ENCODE measurements at regions not wholly inside any gene's neighbourhood (a gene's known extent, or its start where the extent isn't known, plus 50 kb on each side); places are given as distances from the start of the nearest gene placed in this dataset.

DNA sequence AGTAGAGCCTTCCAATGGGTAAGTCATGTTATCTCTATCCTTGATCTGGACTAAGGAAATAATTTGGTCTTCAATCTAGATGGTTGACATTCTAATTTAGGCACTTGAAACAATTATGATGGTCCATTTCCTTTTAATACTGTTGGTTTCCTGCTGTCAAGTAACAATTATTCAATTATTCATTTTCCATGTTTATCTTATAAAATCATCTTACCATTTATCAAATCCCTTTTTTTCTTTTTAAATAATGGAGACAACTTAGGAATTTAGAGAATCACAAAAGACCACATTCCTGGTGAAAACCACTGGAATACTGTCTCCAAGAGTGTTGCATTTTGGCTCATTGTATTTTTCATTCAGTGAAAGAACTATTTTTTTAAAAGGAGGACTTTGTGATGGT lies 148.7 kb upstream of the CTSO start:
- no peak for DNase-seq (ENCODE audit: low spot score)
- TF ChIP-seq CTCF (IDR thresholded peaks at IDR 0.05; ENCODE audit: borderline replicate concordance, control extremely low read depth, extremely low read depth, insufficient read depth, missing control alignments) = no peak
- in situ Hi-C loops (cut with MboI; ENCODE audit: low sequenced_read_pairs, unreplicated experiment) = no loop called here

DNA sequence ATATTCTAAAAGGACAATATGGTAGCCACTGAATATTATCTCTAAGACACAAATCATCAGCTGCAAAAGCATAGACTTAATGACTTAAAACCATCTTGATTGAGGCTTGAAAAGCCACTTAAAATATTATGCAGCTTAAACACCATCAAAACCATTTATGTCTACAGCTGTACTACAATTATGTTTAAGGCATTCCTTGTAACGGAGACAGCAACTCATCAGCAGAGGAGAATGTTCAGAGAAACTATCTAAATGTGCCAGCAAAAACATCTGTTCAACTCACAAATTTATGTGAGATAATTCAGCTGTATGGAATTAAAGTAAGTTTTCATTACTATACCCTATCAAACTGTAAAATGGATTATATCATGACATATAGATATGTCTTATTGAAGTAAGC lies 147.9 kb upstream of the CTSO start:
- no peak for TF ChIP-seq CTCF (IDR thresholded peaks at IDR 0.05; ENCODE audit: borderline replicate concordance, control extremely low read depth, extremely low read depth, insufficient read depth, missing control alignments)
- in situ Hi-C loops (cut with MboI; ENCODE audit: low sequenced_read_pairs, unreplicated experiment) = no loop called here
- DNase-seq (ENCODE audit: low spot score) = no peak

GRCh38 chr4:156100651-156101050 lies 147.0 kb upstream of the CTSO start:
- no peak for TF ChIP-seq CTCF (IDR thresholded peaks at IDR 0.05; ENCODE audit: borderline replicate concordance, control extremely low read depth, extremely low read depth, insufficient read depth, missing control alignments)
- DNase-seq (ENCODE audit: low spot score) = no peak
- in situ Hi-C loops (cut with MboI; ENCODE audit: low sequenced_read_pairs, unreplicated experiment) = no loop called here

- no peak for DNase-seq (ENCODE audit: low spot score)
- TF ChIP-seq CTCF (IDR thresholded peaks at IDR 0.05; ENCODE audit: borderline replicate concordance, control extremely low read depth, extremely low read depth, insufficient read depth, missing control alignments) = no peak
- in situ Hi-C loops (cut with MboI; ENCODE audit: low sequenced_read_pairs, unreplicated experiment) = no loop called here
Measured at GRCh38 chr4:156098805-156099204, 145.1 kb upstream of the CTSO start.

DNA sequence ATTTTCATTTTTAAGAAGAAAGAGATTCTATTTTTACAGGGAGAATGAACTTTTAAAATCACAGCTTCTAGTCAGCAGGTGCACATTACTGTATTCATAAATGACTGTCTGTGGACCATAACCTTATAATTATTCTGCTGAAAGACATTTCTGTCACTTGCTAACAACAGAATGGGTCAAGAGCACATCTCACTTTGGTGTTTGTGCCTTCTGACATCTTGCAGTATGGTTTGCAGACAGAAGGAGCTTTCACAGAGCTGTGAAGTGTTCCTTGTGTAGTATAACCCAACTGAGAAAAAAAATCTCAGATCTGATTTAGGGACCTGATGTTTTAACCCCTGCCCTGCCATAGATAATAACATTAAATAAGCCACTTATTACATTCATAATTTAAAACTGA lies 131.4 kb upstream of the CTSO start:
- in situ Hi-C loops (cut with MboI; ENCODE audit: low sequenced_read_pairs, unreplicated experiment) = no loop called here
- no peak for DNase-seq (ENCODE audit: low spot score)

GRCh38 chr4:156084373-156084772 lies 130.7 kb upstream of the CTSO start:
- in situ Hi-C loops (cut with MboI; ENCODE audit: low sequenced_read_pairs, unreplicated experiment) = no loop called here
- no peak for DNase-seq (ENCODE audit: low spot score)
- no peak for TF ChIP-seq CTCF (IDR thresholded peaks at IDR 0.05; ENCODE audit: borderline replicate concordance, control extremely low read depth, extremely low read depth, insufficient read depth, missing control alignments)

More for the DNA sequence above, 131.4 kb upstream of the CTSO start:
- no peak for TF ChIP-seq CTCF (IDR thresholded peaks at IDR 0.05; ENCODE audit: borderline replicate concordance, control extremely low read depth, extremely low read depth, insufficient read depth, missing control alignments)

DNA sequence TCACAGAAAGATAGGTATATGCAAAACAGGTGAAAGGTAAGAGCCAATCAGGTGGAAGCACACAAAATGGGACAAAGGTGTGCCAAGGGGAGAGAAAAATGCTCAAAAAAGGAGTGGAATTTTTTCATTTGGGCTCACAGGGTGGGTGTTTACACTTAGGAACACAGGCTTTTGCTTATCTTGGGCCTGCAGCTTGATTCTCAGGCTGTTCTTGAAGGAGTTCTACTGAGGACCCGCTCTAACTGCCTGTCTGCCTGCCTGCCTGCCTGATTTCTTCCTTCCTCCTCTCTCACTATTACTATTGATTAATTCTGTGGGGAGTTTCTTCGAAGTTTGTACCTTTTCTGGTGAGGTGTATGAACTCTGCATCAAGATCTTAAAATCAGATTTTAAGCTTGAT lies 120.3 kb upstream of the CTSO start:
- TF ChIP-seq CTCF (IDR thresholded peaks at IDR 0.05; ENCODE audit: borderline replicate concordance, control extremely low read depth, extremely low read depth, insufficient read depth, missing control alignments) = no peak
- in situ Hi-C loops (cut with MboI; ENCODE audit: low sequenced_read_pairs, unreplicated experiment) = no loop called here
- no peak for DNase-seq (ENCODE audit: low spot score)
